ENCODE measurements at regions not wholly inside any gene's neighbourhood (a gene's known extent, or its start where the extent isn't known, plus 50 kb on each side); places are given as distances from the start of the nearest gene placed in this dataset.

DNA sequence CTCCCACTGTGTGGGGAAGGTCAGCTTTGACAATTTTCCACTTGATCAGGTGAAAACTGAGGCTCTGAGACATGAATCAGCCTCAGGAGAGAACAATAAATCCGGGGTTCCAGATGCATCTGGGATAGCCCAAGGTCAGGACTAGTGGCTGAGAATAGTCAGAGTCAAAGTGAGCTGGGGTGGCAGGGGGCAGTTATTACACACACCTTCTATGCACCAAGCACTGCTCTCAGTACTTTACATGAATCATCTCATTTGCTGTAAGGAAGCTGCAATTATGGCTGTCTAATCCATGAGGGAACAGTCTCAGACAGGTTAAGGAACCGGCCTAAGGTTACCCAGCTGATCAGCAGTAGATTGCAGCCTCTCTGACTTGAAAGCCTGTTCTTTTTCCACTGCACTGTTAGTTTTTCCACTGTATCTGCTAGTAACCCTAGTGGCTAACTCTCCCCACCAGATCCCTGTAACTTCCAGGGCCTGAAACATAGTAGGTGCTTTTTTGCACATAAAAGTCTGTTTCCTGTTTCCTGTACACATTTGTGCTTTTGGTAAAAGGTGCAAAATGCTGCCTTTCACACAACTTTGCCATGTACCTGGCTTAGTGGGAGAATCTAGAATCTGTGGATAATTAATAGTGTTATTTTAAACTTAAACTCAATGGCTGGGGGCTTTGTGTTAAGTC lies 125.9 kb downstream of the EMX2 start:
- no peak for TF ChIP-seq SRF (IDR thresholded peaks at IDR 0.05; ENCODE audit: low read depth, low read length)
- no peak for TF ChIP-seq MAFK (IDR thresholded peaks at IDR 0.05; ENCODE audit: low read depth, low read length)
- TF ChIP-seq, protein P1, sequence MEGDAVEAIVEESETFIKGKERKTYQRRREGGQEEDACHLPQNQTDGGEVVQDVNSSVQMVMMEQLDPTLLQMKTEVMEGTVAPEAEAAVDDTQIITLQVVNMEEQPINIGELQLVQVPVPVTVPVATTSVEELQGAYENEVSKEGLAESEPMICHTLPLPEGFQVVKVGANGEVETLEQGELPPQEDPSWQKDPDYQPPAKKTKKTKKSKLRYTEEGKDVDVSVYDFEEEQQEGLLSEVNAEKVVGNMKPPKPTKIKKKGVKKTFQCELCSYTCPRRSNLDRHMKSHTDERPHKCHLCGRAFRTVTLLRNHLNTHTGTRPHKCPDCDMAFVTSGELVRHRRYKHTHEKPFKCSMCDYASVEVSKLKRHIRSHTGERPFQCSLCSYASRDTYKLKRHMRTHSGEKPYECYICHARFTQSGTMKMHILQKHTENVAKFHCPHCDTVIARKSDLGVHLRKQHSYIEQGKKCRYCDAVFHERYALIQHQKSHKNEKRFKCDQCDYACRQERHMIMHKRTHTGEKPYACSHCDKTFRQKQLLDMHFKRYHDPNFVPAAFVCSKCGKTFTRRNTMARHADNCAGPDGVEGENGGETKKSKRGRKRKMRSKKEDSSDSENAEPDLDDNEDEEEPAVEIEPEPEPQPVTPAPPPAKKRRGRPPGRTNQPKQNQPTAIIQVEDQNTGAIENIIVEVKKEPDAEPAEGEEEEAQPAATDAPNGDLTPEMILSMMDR (IDR thresholded peaks at IDR 0.05; ENCODE audit: control extremely low read depth in 1 of 3, insufficient read depth in 1 of 3, low read depth in 1 of 3, low read length in 3 of 3) = no peak
- no peak for TF ChIP-seq TAF1 (IDR thresholded peaks at IDR 0.05; ENCODE audit: low read depth, low read length)
- TF ChIP-seq EZH2 (IDR thresholded peaks at IDR 0.05; ENCODE audit: low read depth, low read length, severe bottlenecking) = no peak

Data from H1 (cell line).